Naive thymus-derived CD8-positive, alpha-beta T cell (primary cell): ENCODE measurements at regions not wholly inside any gene's neighbourhood (a gene's known extent, or its start where the extent isn't known, plus 50 kb on each side); places are given as distances from the start of the nearest gene placed in this dataset.

ENCODE experiments used
- ATAC-seq, 2 donors: fragments of 150-1000 bp; cut with Tn5 transposase in 1 of 2; sonication (Bioruptor Pico), chemical (Tn5 transposase) in 1 of 2; 1 replicate in 1 of 2; 2 replicates in 1 of 2; pipeline ENCODE4 v1.10.0; 2021; ENCODE audit warnings: mild to moderate bottlenecking in 2 of 2, moderate library complexity in 2 of 2
- POLR2A ChIA-PET: fragments of 350-600 bp; sonication (Branson Sonifier 250); formaldehyde crosslinking; loops from one replicate; lab custom pipeline; 2021; ENCODE audit warnings: antibody characterized with exemption; lab: Charles Lee
- DNase-seq, 10 donors: peaks; one replicate each; pipeline versions ENCODE4 v3.0.0 to v3.0.0-alpha.2; 2020 to 2022
- H3K27ac Mint-ChIP-seq, 10 donors: one replicate each; pipeline ENCODE4 v1.8.0; 2020 to 2022; ENCODE audit warnings: mild to moderate bottlenecking in 10 of 10, mixed read lengths in 10 of 10, moderate library complexity in 4 of 10, inconsistent platforms in 1 of 10
- H3K27me3 Mint-ChIP-seq, 5 donors: one replicate each; pipeline ENCODE4 v1.8.0; 2021 to 2022; ENCODE audit warnings: mixed read lengths in 5 of 5
- H3K36me3 Mint-ChIP-seq, 3 donors: one replicate each; pipeline ENCODE4 v1.8.0; 2020 to 2022; ENCODE audit warnings: mixed read lengths in 3 of 3, mild to moderate bottlenecking in 2 of 3, inconsistent platforms in 1 of 3
- H3K4me1 Mint-ChIP-seq, 4 donors: one replicate each; pipeline ENCODE4 v1.8.0; 2021 to 2022; ENCODE audit warnings: mixed read lengths in 4 of 4
- H3K4me3 Mint-ChIP-seq, 10 donors: one replicate each; pipeline ENCODE4 v1.8.0; 2020 to 2022; ENCODE audit warnings: mild to moderate bottlenecking in 10 of 10, mixed read lengths in 10 of 10, moderate library complexity in 6 of 10, inconsistent platforms in 1 of 10
- H3K9me3 Mint-ChIP-seq, 9 donors: one replicate each; pipeline ENCODE4 v1.8.0; 2020 to 2022; ENCODE audit warnings: mixed read lengths in 9 of 9, mild to moderate bottlenecking in 3 of 9, inconsistent platforms in 1 of 9, moderate library complexity in 1 of 9

DNA sequence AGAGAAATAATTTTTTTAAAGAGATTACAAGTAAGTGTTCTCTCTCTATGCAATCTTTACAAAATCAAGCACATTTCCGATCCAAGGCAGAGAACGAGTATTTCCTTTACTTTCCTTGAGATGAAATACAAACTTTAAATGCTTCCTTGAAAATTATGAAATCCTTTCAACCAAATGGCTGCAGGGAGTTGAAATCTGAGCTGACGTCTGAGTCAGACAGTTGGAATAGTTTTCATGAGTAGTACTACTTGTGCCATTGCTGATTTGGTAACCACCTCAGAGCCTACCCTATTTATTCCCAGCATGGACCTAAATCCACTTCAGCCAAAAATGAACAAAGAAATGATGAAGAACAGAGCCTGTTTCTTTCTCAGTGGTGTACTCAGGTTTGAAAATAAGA, 183.6 kb downstream of the GIPC2 start:
- Mint-ChIP-seq H3K4me1 (no peaks in the 10 kb centered on the region), H3K27me3 (peaks cover 4 to 28% (median 19%) of the 10 kb centered on the region in 5 donors), H3K36me3 (no peaks in the 10 kb centered on the region), H3K9me3 (peaks cover 0 to 14% (median 0%) of the 10 kb centered on the region in 9 donors), H3K27ac (no peak overlapping the region), H3K4me3 (no peak overlapping the region)
- no peak for ATAC-seq
- POLR2A ChIA-PET = no interaction called here
- DNase-seq = no peak

DNA sequence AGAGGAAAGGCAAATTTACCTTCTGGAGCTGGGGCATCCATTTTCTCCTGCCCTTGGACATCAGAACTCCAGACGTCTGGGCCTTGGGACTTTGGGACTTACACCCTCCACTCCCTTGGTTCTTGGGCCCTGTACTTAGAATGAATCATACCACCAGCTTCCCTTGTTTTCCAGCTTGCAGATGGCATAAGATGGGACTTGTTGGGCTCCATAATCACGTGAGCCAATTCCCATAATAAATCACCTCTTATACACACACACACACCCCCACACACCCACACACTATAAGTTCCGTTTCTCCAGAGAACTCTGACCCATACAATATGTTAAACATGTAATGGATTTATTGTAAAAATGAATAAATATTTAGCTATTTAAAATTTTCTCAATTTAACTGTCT, 185.7 kb downstream of the GIPC2 start:
- POLR2A ChIA-PET = no interaction called here
- no peaks in the 10 kb centered on the region for H3K4me1 Mint-ChIP-seq
- H3K27ac Mint-ChIP-seq = no peak overlapping the region
- peaks cover 0 to 13% (median 0%) of the 10 kb centered on the region in 9 donors for H3K9me3 Mint-ChIP-seq
- ATAC-seq = no peak
- peaks cover 4 to 28% (median 16%) of the 10 kb centered on the region in 5 donors for H3K27me3 Mint-ChIP-seq
- H3K36me3 Mint-ChIP-seq = no peaks in the 10 kb centered on the region
- DNase-seq = no peak
- H3K4me3 Mint-ChIP-seq = no peak overlapping the region

DNA sequence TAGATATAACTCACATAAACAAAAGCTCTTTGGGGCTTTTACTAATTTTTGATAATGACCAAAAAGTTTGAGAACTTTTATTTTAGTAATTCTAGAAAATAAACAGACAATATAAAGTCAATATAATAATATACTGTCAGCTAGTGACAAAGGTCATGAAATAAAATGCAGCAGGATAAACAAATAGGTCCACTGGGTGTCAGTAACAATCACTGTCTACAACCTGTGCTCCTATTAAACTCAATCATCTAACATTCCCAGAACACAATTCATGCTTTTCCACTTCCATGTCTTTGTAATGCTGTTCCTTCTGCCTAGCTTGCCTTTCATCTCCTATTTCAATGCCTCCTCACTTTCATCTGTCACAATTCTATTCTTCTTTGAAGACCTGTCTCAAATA, 186.1 kb downstream of the GIPC2 start:
- H3K27ac Mint-ChIP-seq = no peak overlapping the region
- no peaks in the 10 kb centered on the region for H3K4me1 Mint-ChIP-seq
- DNase-seq (no peak), ATAC-seq (no peak)
- peaks cover 0 to 15% (median 0%) of the 10 kb centered on the region in 9 donors for H3K9me3 Mint-ChIP-seq
- H3K4me3 Mint-ChIP-seq = no peak overlapping the region
- H3K27me3 Mint-ChIP-seq = peaks cover 4 to 24% (median 16%) of the 10 kb centered on the region in 5 donors
- H3K36me3 Mint-ChIP-seq = no peaks in the 10 kb centered on the region
- POLR2A ChIA-PET = no interaction called here

DNA sequence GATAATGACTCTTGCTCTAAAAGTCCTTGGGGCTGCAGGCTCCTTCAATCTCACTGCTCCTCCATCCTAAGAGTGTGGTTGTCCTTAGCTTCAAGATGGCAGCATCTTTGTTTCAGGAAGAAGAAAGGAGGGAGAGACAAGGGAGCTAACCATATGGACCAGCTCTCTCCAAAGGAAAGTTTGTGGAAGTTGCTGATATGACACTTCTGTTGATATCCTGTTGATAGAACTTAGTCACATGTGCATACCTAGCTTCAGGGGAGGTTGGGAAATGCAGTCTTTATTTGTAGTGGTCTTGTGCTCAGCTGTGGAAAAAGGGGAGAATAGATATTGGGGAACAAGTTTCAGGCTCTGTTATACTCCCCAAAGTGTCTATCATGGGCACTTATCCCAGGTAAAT, 186.9 kb downstream of the GIPC2 start:
- Mint-ChIP-seq H3K36me3 (no peaks in the 10 kb centered on the region), H3K4me3 (no peak overlapping the region), H3K27me3 (peaks cover 4 to 20% (median 12%) of the 10 kb centered on the region in 5 donors), H3K27ac (no peak overlapping the region), H3K9me3 (peaks cover 0 to 8% (median 0%) of the 10 kb centered on the region in 9 donors), H3K4me1 (no peaks in the 10 kb centered on the region)
- ATAC-seq = no peak
- POLR2A ChIA-PET = no interaction called here
- DNase-seq = no peak

DNA sequence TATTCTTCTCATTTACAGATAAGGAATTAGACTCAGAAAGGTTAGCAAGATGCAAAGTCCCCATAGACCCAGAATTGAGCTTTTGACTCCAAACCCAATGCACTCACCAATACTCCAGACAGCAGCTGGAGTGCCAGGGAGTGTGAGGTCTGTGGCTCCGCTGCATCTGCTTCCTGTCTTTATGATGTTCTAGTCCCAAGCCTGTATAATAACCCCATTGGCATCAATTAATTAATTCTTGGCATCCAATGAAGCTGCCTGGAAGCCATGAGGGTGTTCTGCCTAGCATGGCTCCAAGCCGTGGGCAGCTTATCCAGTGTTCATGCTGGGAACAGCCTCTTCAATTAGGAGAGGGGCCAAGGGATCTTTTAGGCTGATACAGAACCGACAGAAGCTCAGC, 188.7 kb downstream of the GIPC2 start:
- H3K9me3 Mint-ChIP-seq = peaks cover 0 to 16% (median 5%) of the 10 kb centered on the region in 9 donors
- no peak overlapping the region for H3K27ac Mint-ChIP-seq
- DNase-seq = no peak
- no peaks in the 10 kb centered on the region for H3K36me3 Mint-ChIP-seq
- ATAC-seq = no peak
- H3K4me1 Mint-ChIP-seq = no peaks in the 10 kb centered on the region
- POLR2A ChIA-PET = no interaction called here
- H3K4me3 Mint-ChIP-seq = no peak overlapping the region
- H3K27me3 Mint-ChIP-seq = peaks cover 3 to 24% (median 10%) of the 10 kb centered on the region in 5 donors

DNA sequence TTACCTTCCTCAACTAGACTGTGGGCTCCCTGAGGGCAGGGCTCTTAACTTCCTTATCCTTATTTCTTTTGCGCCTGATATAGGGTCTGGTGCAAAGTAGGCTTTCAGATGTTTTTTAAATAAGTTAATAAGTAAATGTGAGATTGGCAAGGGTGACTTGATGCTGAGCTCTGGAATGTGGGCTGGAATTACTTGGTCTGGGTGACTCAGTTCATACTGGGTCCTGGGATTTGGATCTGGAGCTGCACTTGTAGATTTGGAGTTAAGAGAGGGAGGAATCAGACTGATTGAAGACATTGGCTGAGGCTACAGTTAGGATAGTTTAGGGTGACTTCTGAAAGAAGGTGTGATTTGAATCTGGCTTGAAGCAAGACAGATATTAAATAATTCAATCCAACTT, 190.9 kb downstream of the GIPC2 start:
- H3K27me3 Mint-ChIP-seq = peaks cover 0 to 13% (median 3%) of the 10 kb centered on the region in 5 donors
- H3K9me3 Mint-ChIP-seq = peaks cover 0 to 25% (median 6%) of the 10 kb centered on the region in 9 donors
- DNase-seq (no peak), ATAC-seq (no peak)
- H3K27ac Mint-ChIP-seq = no peak overlapping the region
- H3K36me3 Mint-ChIP-seq = no peaks in the 10 kb centered on the region
- H3K4me1 Mint-ChIP-seq = no peaks in the 10 kb centered on the region
- H3K4me3 Mint-ChIP-seq = no peak overlapping the region
- POLR2A ChIA-PET = no interaction called here

DNA sequence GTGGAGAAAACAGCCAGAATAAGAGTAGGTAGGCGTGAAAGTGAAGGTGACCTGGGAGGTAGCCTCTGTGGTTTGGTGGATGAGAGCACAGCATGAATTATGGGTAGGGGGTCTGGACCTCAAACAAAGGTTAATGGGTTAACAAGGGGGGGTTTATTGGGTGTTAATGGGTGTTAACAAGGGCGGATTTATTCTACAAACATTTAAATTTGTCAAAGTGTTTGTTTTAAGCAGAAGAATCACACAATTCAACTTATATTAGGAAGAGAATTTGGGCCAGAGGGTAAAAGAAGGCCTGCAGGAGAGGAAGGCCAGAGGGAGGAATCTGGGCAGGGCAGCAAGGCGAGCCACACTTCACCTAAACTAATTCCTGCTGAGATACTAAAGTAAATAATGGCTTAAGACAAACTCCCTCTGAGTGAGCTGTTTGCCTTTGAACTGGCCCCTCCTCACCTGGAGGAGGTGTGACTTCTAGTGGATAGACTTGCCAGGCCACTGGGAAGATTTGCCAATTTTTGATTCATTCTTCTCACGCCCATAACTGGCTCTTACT, 191.7 kb downstream of the GIPC2 start:
- no peak overlapping the region for H3K27ac Mint-ChIP-seq
- POLR2A ChIA-PET = no interaction called here
- H3K9me3 Mint-ChIP-seq = peaks cover 0 to 25% (median 6%) of the 10 kb centered on the region in 9 donors
- no peak for ATAC-seq
- peaks cover 0 to 13% (median 0%) of the 10 kb centered on the region in 5 donors for H3K27me3 Mint-ChIP-seq
- no peaks in the 10 kb centered on the region for H3K36me3 Mint-ChIP-seq
- no peak for DNase-seq
- no peaks in the 10 kb centered on the region for H3K4me1 Mint-ChIP-seq
- H3K4me3 Mint-ChIP-seq = no peak overlapping the region

DNA sequence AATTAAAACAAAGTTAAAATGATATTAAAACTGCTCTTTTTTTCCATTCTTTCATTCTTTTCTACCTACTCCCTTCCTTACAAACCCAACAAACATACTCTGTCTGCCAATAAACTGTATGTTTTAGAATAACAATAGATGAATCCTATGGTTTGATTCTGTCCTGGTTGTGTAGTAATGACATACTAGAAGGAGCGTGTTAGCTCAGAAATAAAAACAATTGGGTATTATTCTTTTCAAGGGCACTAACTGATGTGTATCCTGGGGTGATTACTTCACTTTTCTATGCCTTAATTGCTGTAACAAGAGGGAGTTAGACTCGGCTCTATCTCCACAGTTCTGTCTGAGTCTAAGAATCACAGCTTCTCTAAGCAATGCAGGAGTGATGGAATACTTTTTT, 194.4 kb downstream of the GIPC2 start:
- H3K9me3 Mint-ChIP-seq = peaks cover 0 to 25% (median 6%) of the 10 kb centered on the region in 9 donors
- no peak for DNase-seq
- peaks cover 0 to 13% (median 0%) of the 10 kb centered on the region in 5 donors for H3K27me3 Mint-ChIP-seq
- no peak overlapping the region for H3K27ac Mint-ChIP-seq
- POLR2A ChIA-PET = no interaction called here
- no peak for ATAC-seq
- no peaks in the 10 kb centered on the region for H3K4me1 Mint-ChIP-seq
- no peak overlapping the region for H3K4me3 Mint-ChIP-seq
- no peaks in the 10 kb centered on the region for H3K36me3 Mint-ChIP-seq

DNA sequence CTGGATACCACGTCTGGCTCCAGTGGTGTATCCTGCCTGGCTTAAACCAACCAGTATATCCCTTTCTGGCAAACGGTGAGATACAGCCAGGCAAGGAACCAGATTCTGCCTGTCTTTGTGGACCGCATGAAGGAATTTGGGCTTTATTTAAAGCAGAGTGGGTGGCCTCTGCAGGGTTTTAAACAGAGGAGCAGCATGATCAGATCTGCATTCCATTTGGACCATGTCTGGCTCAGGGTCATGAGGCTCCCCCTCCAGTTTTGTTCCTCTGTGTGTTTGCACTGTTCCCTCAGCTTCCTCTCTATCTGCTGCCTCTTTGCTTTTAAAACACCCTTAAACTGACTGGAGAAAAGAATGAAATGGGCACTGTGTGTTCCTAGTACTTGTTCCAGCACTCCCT, 195.0 kb downstream of the GIPC2 start:
- Mint-ChIP-seq H3K9me3 (peaks cover 0 to 25% (median 6%) of the 10 kb centered on the region in 9 donors), H3K36me3 (no peaks in the 10 kb centered on the region), H3K4me3 (no peak overlapping the region), H3K4me1 (no peaks in the 10 kb centered on the region), H3K27me3 (peaks cover 0 to 10% (median 0%) of the 10 kb centered on the region in 5 donors), H3K27ac (no peak overlapping the region)
- no peak for ATAC-seq
- no peak for DNase-seq
- POLR2A ChIA-PET = no interaction called here

DNA sequence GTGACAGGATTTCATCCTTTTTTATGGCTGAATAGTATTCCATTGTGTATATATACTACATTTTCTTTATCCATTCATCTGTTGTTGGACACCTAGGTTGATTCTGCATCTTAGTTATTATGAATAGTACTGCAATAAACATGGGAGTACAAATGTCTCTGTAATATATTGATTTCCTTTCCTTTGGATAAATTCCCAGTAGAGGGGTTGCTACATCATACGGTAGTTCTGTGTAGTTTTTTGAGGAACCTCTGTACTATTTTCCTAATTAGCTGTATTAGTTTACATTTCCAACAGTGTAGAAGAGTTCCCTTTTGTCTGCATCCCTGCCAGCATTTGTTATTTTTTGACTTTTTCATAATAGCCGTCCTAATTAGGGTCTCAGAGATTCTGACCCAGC, 201.3 kb downstream of the GIPC2 start:
- no peak for DNase-seq
- Mint-ChIP-seq H3K36me3 (no peaks in the 10 kb centered on the region), H3K9me3 (peaks cover 0 to 9% (median 2%) of the 10 kb centered on the region in 9 donors), H3K4me1 (no peaks in the 10 kb centered on the region), H3K4me3 (no peak overlapping the region), H3K27me3 (peaks cover 0 to 22% (median 7%) of the 10 kb centered on the region in 5 donors), H3K27ac (no peak overlapping the region)
- no peak for ATAC-seq
- POLR2A ChIA-PET = no interaction called here

DNA sequence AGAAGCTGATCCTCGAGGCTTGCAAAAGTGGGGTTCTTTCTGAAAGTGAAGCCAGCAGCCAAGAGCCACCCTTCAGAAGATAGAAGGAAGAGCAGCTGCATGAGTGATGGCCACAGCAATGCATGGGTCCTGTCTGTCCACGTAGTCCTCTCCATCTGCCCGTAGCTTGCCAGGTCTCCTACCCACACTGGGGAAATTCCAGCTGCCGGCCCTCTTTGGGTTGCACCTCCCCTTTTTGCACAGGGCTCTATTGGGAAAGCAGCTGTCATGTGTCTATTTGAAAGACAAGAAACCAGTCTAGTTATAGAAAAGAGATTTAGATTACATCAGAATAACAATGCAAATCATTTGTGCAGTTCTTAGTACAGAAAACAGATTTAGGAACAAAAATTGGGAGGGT, 204.4 kb downstream of the GIPC2 start:
- no peak for DNase-seq
- Mint-ChIP-seq H3K27me3 (peaks cover 5 to 22% (median 7%) of the 10 kb centered on the region in 5 donors), H3K4me1 (no peaks in the 10 kb centered on the region), H3K27ac (no peak overlapping the region), H3K9me3 (peaks cover 0 to 9% (median 2%) of the 10 kb centered on the region in 9 donors), H3K4me3 (no peak overlapping the region), H3K36me3 (no peaks in the 10 kb centered on the region)
- no peak for ATAC-seq
- POLR2A ChIA-PET = no interaction called here

DNA sequence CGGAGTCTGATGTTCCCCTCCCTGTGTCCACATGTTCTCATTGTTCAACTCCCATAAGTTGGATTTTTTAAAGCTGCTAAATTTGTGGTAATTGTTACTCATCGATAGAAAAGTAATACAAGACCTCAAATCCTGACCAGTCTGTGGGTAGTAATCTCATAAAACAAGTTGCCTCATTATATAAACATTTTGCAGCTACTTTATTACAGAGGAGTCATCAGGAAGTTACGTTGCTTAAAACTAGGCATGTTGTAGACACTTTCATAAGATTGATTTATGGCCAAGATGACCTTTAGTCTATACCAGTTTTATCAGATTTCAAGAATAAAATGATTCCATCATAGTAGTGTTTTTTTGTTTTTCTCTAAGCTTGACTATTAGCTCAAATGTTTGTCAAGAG, 208.8 kb downstream of the GIPC2 start:
- peaks cover 0 to 18% (median 2%) of the 10 kb centered on the region in 9 donors for H3K9me3 Mint-ChIP-seq
- POLR2A ChIA-PET = no interaction called here
- H3K4me3 Mint-ChIP-seq = no peak overlapping the region
- H3K36me3 Mint-ChIP-seq = no peaks in the 10 kb centered on the region
- H3K27me3 Mint-ChIP-seq = peaks cover 8 to 23% (median 12%) of the 10 kb centered on the region in 5 donors
- H3K27ac Mint-ChIP-seq = no peak overlapping the region
- DNase-seq (no peak), ATAC-seq (no peak)
- no peaks in the 10 kb centered on the region for H3K4me1 Mint-ChIP-seq

DNA sequence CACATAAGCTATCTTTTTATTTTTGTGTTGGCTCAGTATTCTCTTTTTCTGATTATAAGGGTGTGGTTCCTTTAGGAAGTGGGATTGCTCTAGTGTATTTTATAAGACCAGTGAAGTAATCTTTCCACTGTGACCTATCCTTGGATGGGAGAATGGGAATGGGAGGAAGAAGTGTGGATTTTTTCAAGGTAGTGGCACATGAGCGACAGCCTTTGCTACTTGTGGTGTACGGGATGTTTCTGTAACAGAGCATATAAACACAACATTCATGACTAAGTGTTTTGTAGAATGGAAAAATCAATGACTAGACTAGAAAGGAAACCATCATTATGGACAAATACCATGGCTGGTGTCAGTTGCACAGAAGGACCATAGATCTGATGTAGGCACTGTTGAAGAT, 209.6 kb downstream of the GIPC2 start:
- ATAC-seq (no peak), DNase-seq (no peak)
- no peak overlapping the region for H3K4me3 Mint-ChIP-seq
- H3K27me3 Mint-ChIP-seq = peaks cover 7 to 24% (median 17%) of the 10 kb centered on the region in 5 donors
- POLR2A ChIA-PET = no interaction called here
- H3K36me3 Mint-ChIP-seq = no peaks in the 10 kb centered on the region
- peaks cover 0 to 25% (median 4%) of the 10 kb centered on the region in 9 donors for H3K9me3 Mint-ChIP-seq
- no peak overlapping the region for H3K27ac Mint-ChIP-seq
- no peaks in the 10 kb centered on the region for H3K4me1 Mint-ChIP-seq

DNA sequence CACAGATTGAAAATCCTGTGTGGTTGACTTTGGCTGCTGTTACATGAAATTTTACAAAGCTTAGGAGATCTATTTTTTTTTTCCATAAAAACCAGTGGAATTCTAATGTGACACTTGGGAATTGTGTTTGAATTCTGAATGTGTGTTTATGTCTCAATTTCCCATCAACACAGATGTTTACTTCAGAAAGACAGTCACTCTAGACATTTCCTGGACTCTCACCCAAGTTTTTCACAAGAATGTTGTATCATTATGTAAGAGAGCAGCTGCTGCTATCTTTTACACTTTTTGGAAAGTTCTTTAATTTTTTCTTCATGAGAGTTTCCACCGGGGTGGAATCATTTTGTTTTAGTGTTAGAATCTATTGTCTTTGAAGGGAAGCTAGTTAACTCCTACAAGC, 210.1 kb downstream of the GIPC2 start:
- ATAC-seq = no peak
- H3K9me3 Mint-ChIP-seq = peaks cover 0 to 25% (median 4%) of the 10 kb centered on the region in 9 donors

More for the DNA sequence above, 210.1 kb downstream of the GIPC2 start:
- Mint-ChIP-seq H3K27ac (no peak overlapping the region), H3K36me3 (no peaks in the 10 kb centered on the region), H3K27me3 (peaks cover 7 to 26% (median 17%) of the 10 kb centered on the region in 5 donors), H3K4me1 (no peaks in the 10 kb centered on the region), H3K4me3 (no peak overlapping the region)
- POLR2A ChIA-PET = no interaction called here
- no peak for DNase-seq
